ENCODE measurements at regions not wholly inside any gene's neighbourhood (a gene's known extent, or its start where the extent isn't known, plus 50 kb on each side); places are given as distances from the start of the nearest gene placed in this dataset.

DNA sequence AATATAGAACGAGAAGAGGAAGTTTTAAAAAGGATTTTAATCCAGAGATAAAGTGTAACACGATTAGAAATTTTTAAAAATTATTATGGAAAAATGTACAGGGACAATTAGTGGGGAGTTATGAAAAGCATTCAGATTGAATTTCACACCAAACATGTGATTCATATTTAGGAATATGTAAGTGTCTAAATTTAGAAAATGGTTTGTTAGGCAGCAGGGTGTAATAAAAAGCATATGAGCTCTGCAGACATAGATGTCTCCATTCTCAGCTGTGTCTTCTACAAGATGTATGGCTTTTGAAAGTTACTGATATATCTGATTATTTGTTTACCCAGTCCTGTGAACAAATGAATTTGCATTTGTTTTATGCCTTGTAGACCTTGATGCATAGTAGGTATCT is 638.9 kb upstream of the AGA start:
- TF ChIP-seq, protein P1, sequence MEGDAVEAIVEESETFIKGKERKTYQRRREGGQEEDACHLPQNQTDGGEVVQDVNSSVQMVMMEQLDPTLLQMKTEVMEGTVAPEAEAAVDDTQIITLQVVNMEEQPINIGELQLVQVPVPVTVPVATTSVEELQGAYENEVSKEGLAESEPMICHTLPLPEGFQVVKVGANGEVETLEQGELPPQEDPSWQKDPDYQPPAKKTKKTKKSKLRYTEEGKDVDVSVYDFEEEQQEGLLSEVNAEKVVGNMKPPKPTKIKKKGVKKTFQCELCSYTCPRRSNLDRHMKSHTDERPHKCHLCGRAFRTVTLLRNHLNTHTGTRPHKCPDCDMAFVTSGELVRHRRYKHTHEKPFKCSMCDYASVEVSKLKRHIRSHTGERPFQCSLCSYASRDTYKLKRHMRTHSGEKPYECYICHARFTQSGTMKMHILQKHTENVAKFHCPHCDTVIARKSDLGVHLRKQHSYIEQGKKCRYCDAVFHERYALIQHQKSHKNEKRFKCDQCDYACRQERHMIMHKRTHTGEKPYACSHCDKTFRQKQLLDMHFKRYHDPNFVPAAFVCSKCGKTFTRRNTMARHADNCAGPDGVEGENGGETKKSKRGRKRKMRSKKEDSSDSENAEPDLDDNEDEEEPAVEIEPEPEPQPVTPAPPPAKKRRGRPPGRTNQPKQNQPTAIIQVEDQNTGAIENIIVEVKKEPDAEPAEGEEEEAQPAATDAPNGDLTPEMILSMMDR (IDR thresholded peaks at IDR 0.05; ENCODE audit: low read depth, low read length) = no peak
- DNase-seq (ENCODE audit: extremely low read depth, low read depth) = no peak

GRCh38 chr4:178081896-178082295 is 639.7 kb upstream of the AGA start:
- TF ChIP-seq, protein P1 (IDR thresholded peaks at IDR 0.05; ENCODE audit: low read depth, low read length) = no peak
- no peak for DNase-seq (ENCODE audit: extremely low read depth, low read depth)

DNA sequence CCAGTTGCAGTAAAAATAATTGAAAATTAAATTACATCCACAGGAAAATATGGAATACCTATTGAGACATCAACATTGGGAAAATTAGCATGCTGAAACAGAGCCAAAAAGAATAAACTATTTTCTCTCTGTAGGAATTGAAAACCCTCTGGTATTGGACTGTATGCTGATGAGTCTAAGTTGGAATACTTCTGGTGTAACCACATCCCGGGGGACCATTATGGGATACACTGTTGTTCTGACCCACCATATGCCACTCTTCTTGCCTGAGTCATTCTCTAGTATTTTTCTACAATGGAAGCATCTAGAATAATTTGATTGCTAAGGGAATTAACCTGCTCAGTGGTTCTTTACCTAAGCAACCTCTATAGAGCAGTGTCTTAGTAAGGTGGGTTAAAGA is 640.7 kb upstream of the AGA start:
- TF ChIP-seq, protein P1 (IDR thresholded peaks at IDR 0.05; ENCODE audit: low read depth, low read length) = no peak
- DNase-seq (ENCODE audit: extremely low read depth, low read depth) = no peak

DNA sequence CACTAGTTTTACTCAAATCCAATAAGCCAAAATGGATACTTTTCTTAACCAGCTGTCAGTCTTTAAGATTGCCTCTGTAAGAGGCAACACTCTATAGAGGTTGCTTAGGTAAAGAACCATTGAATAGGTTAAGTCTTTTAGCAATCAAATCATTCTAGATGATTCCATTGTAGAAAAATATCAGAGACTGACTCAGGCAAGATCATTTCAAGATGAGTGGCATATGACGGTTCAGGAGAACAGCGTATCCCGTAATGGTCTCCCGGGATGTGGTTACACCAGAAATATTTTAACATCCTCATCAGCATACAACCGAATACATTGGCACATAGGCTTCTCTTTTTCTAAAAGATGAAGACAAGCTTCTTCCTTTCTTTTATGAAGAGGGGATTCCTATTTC is 641.7 kb upstream of the AGA start:
- TF ChIP-seq, protein P1 (IDR thresholded peaks at IDR 0.05; ENCODE audit: low read depth, low read length) = no peak
- no peak for DNase-seq (ENCODE audit: extremely low read depth, low read depth)

- TF ChIP-seq, protein P1 (IDR thresholded peaks at IDR 0.05; ENCODE audit: low read depth, low read length) = no peak
- DNase-seq (ENCODE audit: extremely low read depth, low read depth) = no peak
Measured at GRCh38 chr4:178086320-178086719, 644.1 kb upstream of the AGA start.

DNA sequence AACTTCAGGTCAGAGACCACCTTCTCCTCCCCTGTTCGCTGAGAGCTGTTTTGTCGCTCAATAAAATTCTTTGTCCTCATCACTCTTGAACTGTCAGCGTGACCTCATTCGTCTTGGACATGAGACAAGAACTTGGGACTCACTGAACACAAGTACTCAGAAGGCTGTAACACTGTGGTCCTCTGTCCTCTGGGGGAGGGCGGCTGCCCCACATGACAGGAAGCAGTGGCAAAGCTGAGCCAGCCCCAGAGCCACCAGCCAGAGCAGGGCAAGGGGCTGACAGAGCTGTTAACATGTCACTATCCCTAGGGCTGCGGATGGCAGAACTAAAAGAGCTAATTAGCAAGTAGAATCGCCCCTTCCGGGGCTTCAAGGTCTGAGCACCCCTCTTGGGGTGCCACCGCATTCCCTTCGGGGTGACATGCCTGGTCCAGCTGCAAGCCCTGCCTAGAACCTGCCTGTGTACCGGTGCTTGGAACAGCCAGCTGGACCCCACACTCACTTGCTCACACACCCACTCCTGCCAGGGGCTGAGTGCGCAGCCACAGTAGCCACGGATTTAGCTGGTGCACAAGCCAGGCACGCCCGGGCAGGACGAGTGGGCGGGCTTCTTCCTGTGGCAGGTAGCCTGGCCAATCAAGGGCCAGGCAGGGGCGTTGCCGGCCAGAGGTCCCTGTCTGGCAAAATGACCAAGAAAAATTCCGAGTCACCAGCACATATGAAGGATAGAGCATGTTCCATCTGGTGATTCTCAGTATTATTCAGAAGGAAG is 648.6 kb upstream of the AGA start:
- TF ChIP-seq, protein P1 (IDR thresholded peaks at IDR 0.05; ENCODE audit: low read depth, low read length) = no peak
- no peak for DNase-seq (ENCODE audit: extremely low read depth, low read depth)

DNA sequence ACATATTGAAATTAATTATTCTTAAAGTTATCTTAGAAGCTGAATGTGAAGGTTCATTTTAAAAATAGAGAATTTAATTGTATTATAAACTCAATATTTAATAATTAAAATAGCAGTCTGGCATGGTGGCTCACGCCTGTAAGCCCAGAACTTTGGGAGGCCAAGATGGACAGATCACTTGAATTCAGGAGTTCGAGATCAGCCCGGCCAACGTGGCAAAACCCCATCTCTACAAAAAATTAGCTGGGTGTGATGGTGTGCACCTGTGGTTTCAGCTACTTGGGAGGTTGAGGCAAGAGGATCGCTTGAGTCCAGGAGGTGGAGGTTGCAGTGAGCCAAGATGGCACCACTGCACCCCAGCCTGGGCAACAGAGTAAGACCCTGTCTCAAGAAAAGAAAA is 659.9 kb upstream of the AGA start:
- DNase-seq (ENCODE audit: extremely low read depth, low read depth) = no peak
- TF ChIP-seq, protein P1 (IDR thresholded peaks at IDR 0.05; ENCODE audit: low read depth, low read length) = no peak
